GM19239 (cell line): ENCODE measurements at regions not wholly inside any gene's neighbourhood (a gene's known extent, or its start where the extent isn't known, plus 50 kb on each side); places are given as distances from the start of the nearest gene placed in this dataset.

Experiments used
- DNase-seq: peaks from one replicate; pipeline ENCODE4 v3.0.0; 2011; ENCODE audit warnings: low spot score; ENCODE audit not compliant: insufficient read length
- FAIRE-seq: peaks from 2 replicates; lab custom pipeline; 2011; peaks lifted over from hg19 to GRCh38; lab: Jason Lieb, UNC

DNA sequence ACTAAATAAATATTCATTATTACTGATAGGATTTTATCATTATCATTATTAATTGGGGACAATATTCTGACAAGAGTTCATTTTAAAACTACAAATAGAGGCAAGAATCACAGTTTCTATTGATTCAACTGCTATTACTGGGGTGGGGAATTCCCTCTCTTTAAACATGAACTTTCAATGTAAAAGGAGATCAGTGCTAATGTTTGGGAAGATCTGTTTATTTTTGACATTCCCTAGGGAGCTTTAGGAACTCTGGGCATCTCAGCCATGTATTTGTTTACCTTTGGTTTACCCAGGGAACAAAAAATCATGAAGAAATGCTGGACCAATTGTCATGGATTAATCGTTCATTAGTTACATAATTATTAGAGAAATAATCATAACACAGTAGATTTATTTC, 443.2 kb upstream of the AKR1E2 start:
- DNase-seq (no peak), FAIRE-seq (no peak)

DNA sequence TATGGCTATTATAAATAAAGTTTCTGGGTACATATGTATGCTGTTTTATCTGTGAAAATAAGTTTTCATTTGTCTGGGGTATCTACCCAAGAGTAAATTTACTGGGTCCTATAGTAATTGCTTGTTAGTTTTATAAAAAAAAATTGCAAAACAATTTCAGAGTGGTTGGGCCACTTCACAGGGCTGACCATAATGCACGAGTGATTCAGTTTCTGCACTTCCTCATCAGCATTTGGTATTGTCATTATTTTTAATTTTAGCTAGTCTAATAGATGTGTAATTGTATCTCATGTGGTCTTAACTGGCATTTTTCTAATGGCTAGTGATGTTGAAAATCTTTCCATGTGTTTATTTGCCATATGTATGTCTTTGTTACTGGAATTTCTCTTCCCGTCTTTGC, 452.4 kb upstream of the AKR1E2 start:
- no peak for DNase-seq
- FAIRE-seq: no peak

DNA sequence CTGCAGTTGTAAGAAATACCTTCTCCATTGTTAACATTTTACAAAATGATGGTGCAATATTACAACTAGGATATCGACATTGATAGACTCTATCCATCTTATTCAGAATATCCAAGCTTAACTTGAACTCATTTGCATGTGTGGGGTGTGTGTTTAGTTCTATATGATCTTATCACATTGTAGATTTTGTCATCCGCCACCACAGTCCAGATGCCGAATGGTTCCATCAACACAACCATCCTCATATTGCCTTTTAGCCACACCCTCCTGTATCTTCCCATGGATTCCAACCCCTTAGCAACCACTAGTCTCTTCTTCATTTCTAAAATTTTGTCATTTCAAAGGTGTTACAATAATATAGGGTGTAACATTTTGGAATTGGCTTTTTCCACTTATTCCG, 452.9 kb upstream of the AKR1E2 start:
- no peak for DNase-seq

DNA sequence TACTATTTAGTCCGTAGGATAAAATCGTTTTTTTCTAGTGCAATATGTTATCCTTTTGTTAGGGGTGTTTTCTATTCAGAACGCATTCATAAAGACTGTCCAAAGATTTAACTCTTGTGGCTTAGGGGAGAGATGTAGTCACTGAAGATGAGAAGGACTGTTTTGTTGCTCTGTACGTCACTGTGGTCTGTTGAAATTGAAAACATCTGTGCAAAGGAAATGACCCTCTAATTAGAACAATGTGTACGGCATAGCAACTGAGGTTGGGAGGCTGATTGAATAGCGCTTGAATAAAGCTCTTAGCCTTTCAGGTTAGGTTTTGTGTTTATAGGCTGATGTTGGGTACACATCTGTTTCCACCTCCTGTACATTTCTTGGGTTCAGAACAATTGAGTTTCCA, 453.4 kb upstream of the AKR1E2 start:
- DNase-seq (no peak), FAIRE-seq (no peak)

More for the DNA sequence above, 452.9 kb upstream of the AKR1E2 start:
- FAIRE-seq: no peak

DNA sequence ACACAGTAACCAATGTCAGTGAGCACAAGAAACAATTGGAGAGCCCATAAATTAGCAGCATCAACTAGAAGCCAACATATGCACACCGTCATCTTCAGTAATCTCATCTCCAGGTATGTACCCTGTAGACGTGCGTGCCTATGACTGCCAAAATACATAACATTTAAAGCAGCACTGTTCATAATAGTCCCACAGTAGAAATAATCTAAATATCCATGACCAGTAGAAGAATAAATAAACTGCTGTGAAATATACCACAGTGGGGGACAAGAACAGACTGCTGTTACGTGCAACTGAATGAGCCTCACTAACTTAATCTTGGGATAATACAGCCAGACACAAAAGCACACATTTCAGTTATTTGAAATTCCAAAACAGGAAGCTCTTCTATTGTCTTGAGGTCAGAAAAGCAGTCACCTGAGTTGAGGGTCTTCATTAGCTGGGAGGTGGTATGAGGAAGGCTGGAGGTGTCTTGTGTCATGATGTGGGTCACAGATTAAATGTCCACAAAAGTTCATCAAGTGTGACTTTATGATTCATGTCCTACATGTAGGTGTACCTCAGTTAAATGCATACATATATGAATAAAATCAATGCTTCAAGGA, 454.2 kb upstream of the AKR1E2 start:
- DNase-seq (no peak), FAIRE-seq (no peak)

DNA sequence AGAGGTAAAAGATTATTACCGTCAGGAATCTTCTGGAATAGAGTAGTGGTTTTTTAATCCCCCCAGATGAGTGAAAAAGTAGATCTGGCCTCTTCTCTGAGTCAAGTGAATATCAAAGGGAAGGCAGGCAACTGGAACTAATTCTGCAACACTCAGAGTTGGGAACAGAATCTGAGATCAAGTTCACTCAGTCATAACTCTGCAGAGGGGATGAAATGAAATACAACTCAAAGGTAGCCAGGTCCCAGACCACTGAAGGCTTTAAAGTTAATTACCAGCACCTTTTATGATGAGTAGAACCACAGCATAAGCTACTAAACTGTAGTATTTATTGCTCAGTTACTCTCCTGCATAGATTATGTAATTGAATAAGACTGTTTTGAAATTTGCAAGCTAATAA, 455.6 kb upstream of the AKR1E2 start:
- FAIRE-seq (no peak), DNase-seq (no peak)

DNA sequence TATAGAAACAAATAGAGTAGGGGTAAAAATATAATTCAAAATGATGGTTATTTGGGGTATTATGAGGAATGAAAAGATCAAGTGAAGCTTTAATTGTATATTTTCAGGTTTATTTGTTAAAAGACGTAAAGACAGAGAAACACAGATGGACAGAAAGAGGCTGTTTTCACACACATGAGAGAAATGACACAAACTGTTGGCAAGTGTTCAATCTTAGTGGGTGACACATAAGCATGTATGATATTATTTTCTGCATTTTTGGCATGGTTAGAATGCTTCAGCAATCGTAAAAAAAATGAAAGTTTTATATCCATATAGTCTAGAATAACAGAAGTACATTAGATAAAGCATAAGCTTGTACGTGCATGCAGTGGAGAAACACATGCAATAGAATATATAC, 464.4 kb upstream of the AKR1E2 start:
- no peak for FAIRE-seq
- DNase-seq: no peak

DNA sequence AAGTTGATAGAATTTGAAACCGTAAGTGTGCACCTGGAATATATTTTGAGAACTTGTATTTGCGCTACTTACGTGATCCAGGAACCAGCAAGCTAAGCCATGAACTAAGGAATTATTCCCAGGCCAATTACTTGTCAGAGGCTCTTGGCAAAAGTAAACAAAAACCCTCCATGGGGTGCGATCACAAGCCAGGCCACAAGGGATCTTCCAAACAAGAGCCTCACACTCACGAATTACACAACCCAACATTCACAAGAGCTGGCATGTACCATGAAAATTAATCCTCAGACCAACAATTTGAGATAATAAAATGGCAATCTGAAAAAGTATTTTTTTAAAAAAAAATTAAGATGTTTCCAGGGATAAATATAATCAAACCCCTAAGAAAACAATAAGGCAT, 467.0 kb upstream of the AKR1E2 start:
- no peak for DNase-seq
- no peak for FAIRE-seq

DNA sequence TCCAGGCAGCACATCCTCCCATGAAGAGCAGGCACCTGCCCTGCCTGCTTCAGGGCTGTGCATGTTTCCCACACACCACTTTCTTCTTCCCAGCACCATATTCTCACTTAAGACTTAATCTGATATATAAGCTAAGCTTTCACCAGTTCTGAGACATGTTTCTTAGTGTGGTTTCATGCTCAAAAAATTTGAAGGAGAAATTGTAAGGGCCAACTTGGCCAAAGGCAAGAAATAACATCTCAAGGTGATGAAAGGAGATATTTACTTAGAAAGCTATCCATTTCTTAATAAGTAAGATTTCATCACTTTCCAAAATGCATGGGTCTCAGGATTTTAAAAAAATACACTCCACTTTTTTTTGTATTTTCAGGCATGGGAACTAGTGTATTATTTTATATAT, 468.1 kb upstream of the AKR1E2 start:
- no peak for FAIRE-seq

DNA sequence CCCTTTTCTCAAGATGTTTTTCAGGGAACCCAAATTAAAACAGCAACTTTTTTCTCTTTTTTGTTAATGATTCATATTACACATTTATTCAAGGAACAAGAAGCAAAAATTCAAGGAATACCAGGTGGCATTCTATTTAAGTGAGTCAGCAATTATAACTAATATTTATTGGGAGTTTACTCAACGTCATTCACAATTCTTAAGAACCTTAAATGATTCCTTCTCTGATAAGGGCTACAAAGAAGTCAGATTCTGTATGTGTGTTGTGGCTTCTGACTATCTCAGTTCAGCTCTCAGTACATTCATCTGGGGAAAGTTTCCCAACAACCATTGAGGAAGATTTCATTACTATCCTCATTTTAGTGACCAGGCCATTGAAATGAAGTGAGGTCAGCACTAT, 470.7 kb upstream of the AKR1E2 start:
- DNase-seq: no peak
- no peak for FAIRE-seq

More for the DNA sequence above, 468.1 kb upstream of the AKR1E2 start:
- DNase-seq: no peak

DNA sequence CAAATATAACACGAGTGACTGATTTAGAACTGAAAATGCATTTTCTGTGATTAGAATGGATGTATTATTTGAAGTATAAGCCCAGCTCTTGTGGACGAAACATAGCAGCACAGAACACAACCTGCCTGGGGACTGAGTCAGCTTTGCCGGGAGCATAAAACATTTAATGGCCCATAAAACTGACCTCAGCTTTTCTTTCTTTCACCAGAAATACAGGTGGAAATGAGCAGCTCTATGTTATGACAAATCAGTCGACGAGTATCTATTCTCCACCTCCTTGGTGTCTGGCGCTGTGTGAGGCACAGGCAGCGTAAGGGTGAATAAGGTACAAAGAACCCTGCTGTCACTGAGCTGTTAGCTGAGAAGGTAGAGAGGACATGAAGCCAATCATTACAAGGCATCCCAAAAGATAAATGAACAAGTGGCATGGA, 471.6 kb upstream of the AKR1E2 start:
- FAIRE-seq (no peak), DNase-seq (no peak)

DNA sequence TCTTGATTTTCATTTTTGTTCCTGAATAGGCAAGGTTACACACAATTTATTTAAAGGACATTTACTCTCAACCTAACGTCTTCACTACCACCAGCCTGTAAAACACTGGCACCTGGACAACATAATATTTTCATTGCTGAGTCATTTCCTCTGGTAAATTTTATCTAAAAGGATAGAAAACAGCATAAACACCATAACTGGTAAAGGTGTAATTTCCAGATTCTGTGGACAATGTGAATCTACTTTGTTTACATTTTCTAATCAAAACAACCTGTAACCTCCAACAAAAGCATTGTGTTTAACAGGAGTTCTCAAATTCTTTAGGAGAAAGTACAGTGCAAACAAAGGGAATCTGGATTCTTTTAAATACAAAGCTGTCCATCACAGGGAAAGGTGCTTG, 472.0 kb upstream of the AKR1E2 start:
- DNase-seq (no peak), FAIRE-seq (no peak)

DNA sequence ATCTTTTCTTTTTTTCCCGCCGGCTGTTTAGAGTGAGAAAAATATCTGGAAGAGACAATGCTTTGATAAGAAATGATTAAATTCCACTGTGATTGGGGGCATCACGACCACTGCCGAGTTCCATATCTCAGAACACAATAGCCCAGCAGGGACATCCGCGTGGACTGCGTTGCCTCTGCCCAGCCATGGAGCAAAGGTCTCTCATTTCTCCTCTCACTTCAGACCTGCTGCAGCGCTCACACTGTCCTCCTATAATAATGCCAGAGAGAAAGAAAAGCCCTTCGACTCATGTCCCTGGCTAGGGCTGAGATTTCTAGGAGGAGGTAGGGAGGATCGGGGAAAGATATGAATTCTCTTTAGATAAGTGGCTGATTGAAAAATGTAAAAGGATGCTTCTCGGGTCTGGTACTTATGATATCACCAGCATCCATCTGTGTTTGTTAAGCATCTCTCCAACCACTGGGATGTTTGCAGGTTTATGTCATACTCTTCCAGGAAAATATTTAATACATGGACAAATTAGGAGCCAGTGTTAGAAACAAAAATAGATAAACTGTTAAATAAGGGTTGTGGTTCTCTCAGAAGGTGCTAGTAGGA, 472.9 kb upstream of the AKR1E2 start:
- DNase-seq (no peak), FAIRE-seq (no peak)

DNA sequence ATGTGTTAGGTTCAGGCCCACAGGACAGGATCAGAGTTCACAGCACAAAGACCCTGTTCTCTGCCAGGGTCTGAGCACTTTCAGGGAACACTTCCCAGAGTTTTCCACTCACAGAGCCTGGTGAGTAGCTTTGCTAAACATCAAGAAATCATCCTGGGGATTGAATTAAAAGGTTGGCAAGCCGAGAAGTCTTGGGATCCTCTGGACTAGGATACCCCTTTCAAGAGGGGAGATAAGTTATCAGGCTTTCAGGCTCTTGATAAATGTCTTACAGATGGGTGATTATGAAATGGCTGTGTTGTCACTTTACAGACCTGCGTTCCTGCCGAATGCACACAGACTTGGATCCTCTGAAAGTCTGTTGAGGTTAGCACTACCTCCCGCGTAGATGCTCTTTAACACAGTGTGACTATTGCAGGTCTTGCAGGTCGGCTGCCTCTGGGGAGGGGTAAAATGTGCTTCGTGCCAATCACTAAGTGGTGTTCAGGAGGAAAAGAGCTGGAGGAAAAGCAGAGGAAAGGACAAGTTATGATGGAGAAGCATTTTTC, 473.5 kb upstream of the AKR1E2 start:
- no peak for DNase-seq
- no peak for FAIRE-seq

DNA sequence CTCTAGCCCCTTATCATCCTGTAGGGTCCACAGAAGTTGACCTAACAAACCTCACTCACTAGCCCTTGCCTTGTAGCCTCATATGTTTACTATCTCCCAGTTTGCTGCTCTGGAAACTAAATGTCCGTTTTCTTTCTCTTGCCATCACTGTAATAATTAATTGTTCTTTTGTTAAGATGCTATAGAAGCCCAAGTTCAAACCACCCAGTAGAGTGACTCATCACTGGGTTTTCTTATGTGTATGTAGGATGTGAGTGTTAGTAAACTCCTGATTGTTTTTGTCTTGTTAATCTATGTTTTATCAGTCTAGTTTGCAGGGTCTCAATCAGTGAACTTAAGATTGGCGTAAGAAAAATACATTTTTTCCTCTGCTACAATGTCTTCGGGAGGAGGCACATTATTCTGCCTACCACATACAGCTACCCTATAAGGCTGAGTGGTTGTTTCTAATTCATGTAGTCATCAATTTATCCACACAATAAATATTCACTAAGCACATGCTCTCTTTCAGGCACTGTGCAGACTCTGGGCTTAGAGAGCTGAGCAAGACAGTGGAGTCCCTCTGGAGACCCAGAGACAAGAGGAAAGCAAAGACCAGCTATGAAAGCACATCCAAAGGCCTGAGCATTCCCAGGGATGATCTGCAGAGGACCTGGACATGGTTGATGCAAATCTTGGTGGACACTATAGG, 474.1 kb upstream of the AKR1E2 start:
- no peak for DNase-seq
- FAIRE-seq: no peak

DNA sequence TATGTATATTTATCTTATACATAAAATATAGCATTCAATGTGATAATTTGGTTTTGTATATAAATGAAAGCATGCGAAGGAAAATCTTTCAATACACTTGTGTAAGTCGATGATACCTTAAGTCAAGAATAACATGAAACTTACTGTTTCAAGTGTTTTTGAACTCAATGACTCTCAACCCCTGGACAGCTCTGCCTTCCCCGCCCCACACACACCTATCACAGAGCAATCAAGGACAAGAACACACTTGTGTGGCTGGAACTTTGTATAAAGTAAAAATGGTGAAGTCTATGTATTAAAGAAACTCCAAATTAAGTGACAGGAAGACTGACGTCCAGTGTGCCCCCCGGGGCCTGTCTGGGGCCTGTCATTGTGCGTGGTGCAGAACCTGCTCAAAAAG, 478.6 kb upstream of the AKR1E2 start:
- FAIRE-seq: no peak
- DNase-seq: no peak

DNA sequence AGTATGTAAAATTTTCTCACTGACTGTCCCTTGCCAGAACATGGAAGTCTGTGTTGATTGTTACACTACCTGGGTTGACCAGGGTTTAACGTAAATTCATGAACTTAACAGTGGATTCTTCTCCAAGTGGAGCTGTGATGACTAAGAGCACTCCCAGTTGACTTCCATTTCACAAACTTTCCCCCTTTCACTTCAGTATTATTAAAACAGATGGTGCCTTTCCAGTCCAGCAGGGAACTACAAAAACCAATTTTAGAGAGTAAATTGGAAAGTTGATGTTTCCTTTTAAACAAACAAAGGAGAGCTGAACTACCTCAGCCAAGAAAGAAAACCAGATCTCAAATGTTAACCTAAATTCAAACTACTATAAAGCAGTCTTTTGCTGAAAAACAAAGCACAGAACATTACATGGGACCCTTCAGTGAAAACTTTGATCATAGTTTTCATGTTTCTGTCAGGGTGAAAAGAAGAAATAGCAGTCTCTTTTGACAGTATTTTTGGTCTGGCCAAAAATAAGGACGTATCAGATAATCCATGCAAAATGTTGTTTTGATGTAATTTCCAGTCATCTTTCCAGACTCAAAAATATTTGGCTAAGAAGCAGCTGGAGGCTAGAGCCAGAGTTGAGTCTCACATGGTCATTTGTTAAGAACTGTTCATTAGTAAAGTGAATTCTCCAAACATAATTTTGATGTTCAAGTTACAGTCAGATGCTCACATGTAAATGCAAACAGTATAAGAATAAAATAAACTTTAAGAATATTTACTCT, 479.9 kb upstream of the AKR1E2 start:
- DNase-seq: no peak
- FAIRE-seq: no peak

DNA sequence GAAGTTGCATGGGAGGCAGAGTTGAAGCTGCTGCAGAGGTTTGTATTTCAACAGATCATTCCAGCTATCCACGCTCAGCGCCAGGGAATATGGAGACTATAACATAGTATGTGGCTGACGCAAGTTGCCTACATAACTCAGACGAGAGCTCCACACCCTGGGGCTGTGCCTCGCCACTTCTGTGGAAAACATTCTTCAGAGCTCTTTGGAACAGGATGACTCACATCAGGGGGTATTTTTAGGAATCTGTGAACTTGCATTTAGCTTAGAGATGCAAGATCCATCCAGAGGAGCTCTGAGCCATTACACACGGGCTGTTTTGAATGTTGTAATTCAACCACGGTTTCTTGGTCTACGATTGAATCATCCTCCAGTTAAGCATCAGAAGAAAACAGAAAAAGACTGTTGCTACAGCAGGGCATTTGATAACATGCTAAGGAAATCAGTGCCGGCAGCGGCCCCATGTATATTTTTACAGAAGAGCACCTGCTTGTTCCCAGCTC, 481.5 kb upstream of the AKR1E2 start:
- FAIRE-seq: no peak
- no peak for DNase-seq

DNA sequence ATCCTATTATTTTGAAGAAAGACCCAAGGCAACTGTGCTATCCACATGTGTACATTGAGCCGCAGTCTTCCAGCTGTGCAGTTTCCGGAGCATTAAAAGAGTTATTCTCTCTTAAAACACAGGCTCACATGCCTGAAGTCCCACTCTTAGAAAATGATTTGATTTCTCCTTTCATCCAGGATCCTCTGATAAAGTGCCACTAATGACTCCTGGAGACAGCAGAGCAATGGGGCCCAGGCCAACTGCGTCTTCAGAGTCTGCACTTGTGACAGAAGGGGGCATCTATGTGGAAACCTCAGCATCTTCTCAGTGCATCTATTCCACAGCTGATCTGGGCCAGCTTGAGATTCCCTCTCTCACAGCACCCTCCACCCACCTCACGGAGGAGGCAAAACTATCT, 482.1 kb upstream of the AKR1E2 start:
- no peak for DNase-seq
- no peak for FAIRE-seq

DNA sequence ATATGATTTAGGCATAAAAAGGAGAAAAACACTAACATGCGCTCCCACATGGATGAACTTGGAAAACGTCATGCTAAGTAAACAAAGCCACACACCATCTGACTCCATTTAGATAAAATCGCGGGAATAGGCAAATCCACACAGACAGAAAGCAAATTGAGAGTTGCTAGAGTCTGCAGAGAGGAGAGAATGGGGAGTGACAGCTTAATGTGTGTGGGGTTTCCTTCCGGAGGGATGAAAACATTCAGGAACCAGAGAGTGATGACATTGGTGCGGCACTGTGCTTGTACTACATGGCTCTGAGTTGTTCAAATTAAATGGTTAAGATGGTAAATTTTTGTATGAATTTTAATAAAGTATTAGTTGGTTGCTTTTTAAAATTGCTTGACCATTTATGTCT, 482.9 kb upstream of the AKR1E2 start:
- DNase-seq (no peak), FAIRE-seq (no peak)

DNA sequence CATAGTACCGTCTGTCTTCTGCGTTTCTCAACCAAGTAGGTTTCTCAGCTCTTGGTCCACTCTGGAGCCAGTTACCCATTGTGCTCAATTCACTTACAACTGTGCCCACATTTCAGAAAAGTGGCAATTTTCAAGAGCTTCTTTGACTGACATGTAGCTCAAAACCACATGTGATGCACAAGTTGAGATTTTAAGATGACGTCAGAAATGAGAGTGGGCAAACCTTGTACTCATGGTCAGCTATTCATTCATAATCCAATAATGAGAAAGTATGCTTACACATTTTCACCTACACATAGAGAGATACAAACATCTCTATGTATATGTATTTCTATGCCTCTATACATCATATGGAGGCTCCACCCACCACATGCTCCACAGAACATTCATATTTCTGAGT, 487.2 kb upstream of the AKR1E2 start:
- FAIRE-seq: no peak
- DNase-seq: no peak
